Peyer's patch (tissue), 4 donors: ENCODE measurements at regions not wholly inside any gene's neighbourhood (a gene's known extent, or its start where the extent isn't known, plus 50 kb on each side); places are given as distances from the start of the nearest gene placed in this dataset.

Experiments used
- POLR2A ChIP-seq, 2 donors: fragments of 450-650 bp; IDR thresholded peaks; one replicate each; pipeline ENCODE4 v1.5.1; 2017; ENCODE audit warnings: antibody characterized with exemption in 2 of 2, mild to moderate bottlenecking in 2 of 2, moderate library complexity in 2 of 2
- TF ChIP-seq, protein P1 (sequence below), 6 experiments: fragments of 450-650 bp in 4 of 6; fragments of 200-600 bp in 2 of 6; sonication (generic) in 1 of 6; IDR thresholded peaks; one replicate each; pipeline ENCODE4 v1.5.1; 2017 to 2019; ENCODE audit warnings: antibody characterized with exemption in 6 of 6, mild to moderate bottlenecking in 3 of 6, moderate library complexity in 1 of 6

DNA sequence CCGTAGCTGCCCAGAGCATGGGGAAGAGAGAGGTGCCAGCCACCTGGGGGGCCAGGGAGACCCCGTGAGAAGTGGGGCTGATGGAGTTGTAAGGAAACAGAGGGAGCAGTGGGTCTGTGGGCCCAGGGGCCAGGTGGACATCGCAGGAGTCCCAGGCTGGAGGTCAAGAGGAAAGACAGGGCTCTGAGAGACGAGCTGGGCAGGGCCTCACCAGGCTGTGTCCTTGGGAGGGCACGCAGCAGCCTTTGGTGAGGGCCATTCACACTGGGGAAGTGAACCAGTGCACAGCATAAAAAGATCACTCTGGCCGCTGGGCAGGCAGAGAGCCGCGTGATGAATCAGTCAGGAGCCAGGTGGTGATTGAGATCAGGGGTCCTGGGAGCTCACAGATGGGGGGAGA is 73.9 kb upstream of the FOXQ1 start:
- TF ChIP-seq, protein P1, sequence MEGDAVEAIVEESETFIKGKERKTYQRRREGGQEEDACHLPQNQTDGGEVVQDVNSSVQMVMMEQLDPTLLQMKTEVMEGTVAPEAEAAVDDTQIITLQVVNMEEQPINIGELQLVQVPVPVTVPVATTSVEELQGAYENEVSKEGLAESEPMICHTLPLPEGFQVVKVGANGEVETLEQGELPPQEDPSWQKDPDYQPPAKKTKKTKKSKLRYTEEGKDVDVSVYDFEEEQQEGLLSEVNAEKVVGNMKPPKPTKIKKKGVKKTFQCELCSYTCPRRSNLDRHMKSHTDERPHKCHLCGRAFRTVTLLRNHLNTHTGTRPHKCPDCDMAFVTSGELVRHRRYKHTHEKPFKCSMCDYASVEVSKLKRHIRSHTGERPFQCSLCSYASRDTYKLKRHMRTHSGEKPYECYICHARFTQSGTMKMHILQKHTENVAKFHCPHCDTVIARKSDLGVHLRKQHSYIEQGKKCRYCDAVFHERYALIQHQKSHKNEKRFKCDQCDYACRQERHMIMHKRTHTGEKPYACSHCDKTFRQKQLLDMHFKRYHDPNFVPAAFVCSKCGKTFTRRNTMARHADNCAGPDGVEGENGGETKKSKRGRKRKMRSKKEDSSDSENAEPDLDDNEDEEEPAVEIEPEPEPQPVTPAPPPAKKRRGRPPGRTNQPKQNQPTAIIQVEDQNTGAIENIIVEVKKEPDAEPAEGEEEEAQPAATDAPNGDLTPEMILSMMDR (IDR thresholded peaks at IDR 0.05), result no peak
- TF ChIP-seq POLR2A (IDR thresholded peaks at IDR 0.05), result no peak
